Right lobe of liver (tissue), 6 donors: ENCODE measurements at regions not wholly inside any gene's neighbourhood (a gene's known extent, or its start where the extent isn't known, plus 50 kb on each side); places are given as distances from the start of the nearest gene placed in this dataset.
"Not testable (repeated sequence)": the region's sequence is repeated elsewhere in the genome, so short reads cannot be mapped to it uniquely, and the experiment has no call there.

ENCODE experiments used
- ATAC-seq, 4 donors: fragments of 200-7000 bp; cut with Tn5 transposase; one replicate each; pipeline ENCODE4 v1.9.1; 2020; ENCODE audit warnings: mild to moderate bottlenecking in 4 of 4, moderate library complexity in 4 of 4
- DNase-seq, 3 donors: peaks; one replicate each; pipeline ENCODE4 v3.0.0-alpha.2; 2020
- H3K27ac ChIP-seq, 3 donors: fragments of 200-600 bp; one replicate each; pipeline ENCODE4 v1.8.0; 2022
- H3K27me3 ChIP-seq, 2 donors: fragments of 200-600 bp; one replicate each; pipeline ENCODE4 v1.8.0; 2022
- H3K36me3 ChIP-seq, 4 donors: fragments of 200-600 bp; sonication (generic) in 1 of 4; one replicate each; pipeline versions ENCODE4 v1.5.1 to v1.8.0; 2017 to 2022; ENCODE audit warnings: control low read depth in 1 of 4
- H3K4me1 ChIP-seq, 4 donors: fragments of 200-600 bp; sonication (generic) in 1 of 4; one replicate each; pipeline versions ENCODE4 v1.5.1 to v1.8.0; 2017 to 2022; ENCODE audit warnings: control low read depth in 1 of 4
- H3K4me3 ChIP-seq, 3 donors: fragments of 200-600 bp; one replicate each; pipeline ENCODE4 v1.8.0; 2022
- H3K9me3 ChIP-seq, 4 donors: fragments of 200-600 bp; sonication (generic) in 1 of 4; one replicate each; pipeline versions ENCODE4 v1.5.1 to v1.8.0; 2017 to 2022; ENCODE audit warnings: control low read depth in 1 of 4
- CTCF ChIP-seq, 4 donors: fragments of 200-600 bp in 3 of 4; fragments of 450-650 bp in 1 of 4; IDR thresholded peaks; one replicate each; pipeline versions ENCODE4 v1.5.1 to v1.8.0; 2016 to 2022; ENCODE audit warnings: antibody characterized with exemption in 4 of 4, mild to moderate bottlenecking in 2 of 4
- POLR2A ChIP-seq: fragments of 450-650 bp; IDR thresholded peaks from one replicate; pipeline ENCODE4 v1.6.1; 2017; ENCODE audit warnings: antibody characterized with exemption, mild to moderate bottlenecking
- WGBS: methylation state at CpG from one replicate; pipeline ENCODE4 v1.1.6; 2018; ENCODE audit warnings: low coverage, low lambda C conversion rate; ENCODE audit not compliant: insufficient coverage; ENCODE audit errors: missing lambda C conversion rate; 5-methylcytosine and 5-hydroxymethylcytosine counted together
- intact Hi-C, 2 donors: fragments of 100-400 bp; cut with DNase I; formaldehyde crosslinking; loops; one replicate each; pipeline versions ENCODE4 v1.11.2 to v1.14.1; 2022
- donor health status: DM: no; HTN: yes; CAD: no.
- donor health status: DM: no; HTN: no; CAD: no.
- donor health status: DM: no; HTN: no; CAD: no.
- donor health status: DM: no; HTN: yes; CAD: no.
- donor health status: DM: no; HTN: yes; CAD: no.

- no peak for ATAC-seq
- Histone ChIP-seq H3K27me3 (no peaks in the 10 kb centered on the region), H3K4me3 (no peak overlapping the region), H3K27ac (no peak overlapping the region), H3K9me3 (no peaks in the 10 kb centered on the region), H3K36me3 (no peaks in the 10 kb centered on the region), H3K4me1 (no peaks in the 10 kb centered on the region)
- TF ChIP-seq CTCF (IDR thresholded peaks at IDR 0.05) (no peak), POLR2A (no peak)
- intact Hi-C loops, result no loop called here
- WGBS, result 51% methylated on average over 4 of the region's 4 CpGs
- DNase-seq, result no peak
Observed at GRCh38 chr1:186255266-186255665, 119.8 kb downstream of the TPR start.

- Histone ChIP-seq H3K27ac (no peak overlapping the region), H3K36me3 (no peaks in the 10 kb centered on the region), H3K4me1 (no peaks in the 10 kb centered on the region), H3K27me3 (no peaks in the 10 kb centered on the region), H3K9me3 (no peaks in the 10 kb centered on the region), H3K4me3 (no peak overlapping the region)
- 81% methylated on average over 1 of the region's 1 CpG for WGBS
- TF ChIP-seq CTCF (IDR thresholded peaks at IDR 0.05) (no peak), POLR2A (no peak)
- intact Hi-C loops, result no loop called here
- ATAC-seq (no peak), DNase-seq (no peak)
Observed at GRCh38 chr1:186250529-186250928, 124.5 kb downstream of the TPR start.

- H3K36me3 ChIP-seq, H3K4me3 ChIP-seq, H3K27me3 ChIP-seq, ATAC-seq, DNase-seq, H3K27ac ChIP-seq, H3K9me3 ChIP-seq, H3K4me1 ChIP-seq, intact Hi-C loops: not testable (repeated sequence)
- WGBS, result 0% methylated on average over 1 of the region's 1 CpG
Observed at GRCh38 chr1:186248608-186249007, 126.4 kb downstream of the TPR start.

- DNase-seq, result peak in 1 of 3 donors; percentile 18
- intact Hi-C loops, result no loop called here
- 47% methylated on average over 2 of the region's 6 CpGs for WGBS
- Histone ChIP-seq H3K27me3 (no peaks in the 10 kb centered on the region), H3K27ac (no peak overlapping the region), H3K4me3 (no peak overlapping the region), H3K4me1 (no peaks in the 10 kb centered on the region), H3K36me3 (no peaks in the 10 kb centered on the region), H3K9me3 (no peaks in the 10 kb centered on the region)
- ATAC-seq, result no peak
- TF ChIP-seq POLR2A, result no peak
- peak in 3 of 4 donors; percentile 11 to 26 (median 21) for TF ChIP-seq CTCF (IDR thresholded peaks at IDR 0.05)
Observed at GRCh38 chr1:186244825-186245224, 130.2 kb downstream of the TPR start.
